T follicular helper cell (primary cell): ENCODE measurements at regions not wholly inside any gene's neighbourhood (a gene's known extent, or its start where the extent isn't known, plus 50 kb on each side); places are given as distances from the start of the nearest gene placed in this dataset.
A peak's percentile ranks its signal among the peaks of the same experiment; 100 is the strongest.
"Not testable (repeated sequence)": the region's sequence is repeated elsewhere in the genome, so short reads cannot be mapped to it uniquely, and the experiment has no call there.

Experiments used
- DNase-seq: peaks from one replicate; pipeline ENCODE4 v3.0.0-alpha.2; 2020; ENCODE audit warnings: low read depth

DNA sequence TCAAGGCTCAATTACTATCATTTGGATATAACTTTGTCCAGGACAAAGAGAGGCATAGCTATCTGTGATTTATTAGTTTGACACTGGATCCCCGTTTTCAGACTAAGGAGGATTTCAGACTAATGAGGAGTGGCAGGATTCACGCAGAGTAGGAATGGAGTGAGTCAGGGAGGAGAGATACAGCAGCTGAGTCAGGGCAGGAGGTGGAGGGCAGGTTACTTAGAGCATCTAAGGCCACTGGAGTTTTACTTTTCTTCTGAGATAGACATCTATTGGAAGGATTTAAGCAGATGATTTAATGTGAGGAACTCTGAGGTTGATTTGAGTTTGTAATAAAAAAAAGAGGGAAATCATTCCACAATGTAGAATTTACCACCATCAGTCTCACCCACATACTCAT is 110.6 kb downstream of the RPIA start:
- not testable (repeated sequence) for DNase-seq

DNA sequence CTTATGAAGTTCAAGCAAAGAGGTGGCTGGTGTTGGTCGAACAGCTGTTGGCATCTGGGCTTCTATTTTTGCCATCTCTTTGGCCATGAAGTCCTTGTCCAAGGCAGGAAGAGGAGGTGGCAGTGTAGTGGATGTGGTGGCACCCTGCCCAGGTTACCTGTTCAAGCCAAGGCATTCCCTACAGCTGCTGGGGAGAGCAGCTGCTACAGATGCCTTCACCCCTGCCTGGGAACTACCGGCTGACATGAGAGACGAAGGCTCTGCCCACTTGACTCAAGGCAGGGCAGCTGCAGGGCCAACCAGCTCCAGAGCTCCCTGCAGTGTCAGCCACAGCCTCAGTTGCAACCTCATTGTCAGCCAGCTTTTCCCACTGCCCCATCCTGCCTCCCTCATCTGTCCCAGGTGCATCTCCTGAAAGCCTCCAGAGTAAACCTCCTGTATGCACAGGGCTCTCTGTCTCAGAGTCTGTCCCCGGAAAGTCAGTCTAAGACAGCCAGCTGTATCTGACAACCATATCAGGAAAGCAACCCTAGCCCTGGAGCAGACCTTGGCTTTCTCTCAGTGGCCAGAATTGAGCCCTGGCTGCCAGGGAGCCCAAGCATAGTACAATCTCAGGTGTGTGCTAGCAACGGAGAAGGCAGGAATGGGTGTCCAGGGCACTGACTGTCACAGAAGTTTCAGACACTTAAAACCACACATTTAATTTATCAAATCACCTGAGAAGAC is 115.9 kb downstream of the RPIA start:
- no peak for DNase-seq

DNA sequence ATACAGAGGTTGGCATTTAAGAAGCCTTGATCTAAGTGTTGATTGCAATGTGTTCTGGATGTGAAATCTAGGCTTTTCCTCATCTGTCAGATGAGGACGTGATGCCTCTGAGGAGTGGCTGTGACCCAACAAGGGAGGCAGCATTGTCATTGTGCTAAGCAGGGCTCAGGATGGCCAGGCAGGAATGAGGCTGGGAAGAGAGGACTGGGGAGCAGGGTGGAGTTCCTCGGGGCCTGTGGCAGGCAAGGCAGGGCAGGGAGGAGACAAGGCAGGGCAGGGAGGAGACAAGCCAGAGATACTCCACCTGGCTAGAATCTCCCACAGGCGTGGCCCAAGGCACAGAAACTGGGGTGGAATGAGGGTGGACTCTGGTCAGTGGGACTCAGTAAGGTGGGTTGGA is 116.6 kb downstream of the RPIA start:
- no peak for DNase-seq

DNA sequence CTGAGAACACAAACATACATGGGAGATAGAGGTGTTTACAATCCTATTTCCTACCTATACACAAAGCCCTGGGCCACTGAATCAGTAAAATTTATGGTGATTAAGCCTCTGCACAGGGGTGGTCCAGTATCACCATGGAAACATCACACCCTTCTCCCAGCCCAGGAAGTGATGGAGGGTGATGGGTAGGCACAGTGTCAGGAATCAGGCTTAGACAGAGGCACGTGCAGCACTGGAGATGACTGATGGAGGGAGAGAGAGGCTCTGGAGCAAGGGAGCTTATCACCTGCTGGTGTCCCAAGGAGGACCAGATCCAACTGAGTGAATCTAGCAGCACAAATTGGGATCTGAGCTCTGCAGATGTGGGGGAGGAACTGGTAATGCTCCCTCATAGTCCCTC is 117.2 kb downstream of the RPIA start:
- no peak for DNase-seq

DNA sequence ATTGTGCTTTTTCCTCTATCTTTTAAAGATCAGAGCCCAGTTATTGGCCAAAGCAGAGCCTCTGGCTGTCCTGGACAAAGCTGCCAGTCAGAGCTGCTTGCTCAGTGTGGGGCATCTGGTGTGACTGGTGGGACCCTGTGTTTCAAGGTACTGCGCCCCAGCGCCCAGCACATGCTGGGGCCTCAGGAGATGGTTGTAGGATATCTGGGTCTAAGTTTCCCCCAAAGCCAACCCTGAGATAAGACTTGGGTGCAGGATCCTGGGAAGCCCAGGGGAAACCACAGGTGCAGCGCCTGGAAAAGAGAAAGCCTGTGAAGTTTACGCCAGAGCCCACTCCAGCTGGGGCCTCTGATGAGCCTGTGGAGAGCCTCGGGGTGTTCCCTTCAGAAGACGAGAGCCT is 117.7 kb downstream of the RPIA start:
- DNase-seq = no peak

DNA sequence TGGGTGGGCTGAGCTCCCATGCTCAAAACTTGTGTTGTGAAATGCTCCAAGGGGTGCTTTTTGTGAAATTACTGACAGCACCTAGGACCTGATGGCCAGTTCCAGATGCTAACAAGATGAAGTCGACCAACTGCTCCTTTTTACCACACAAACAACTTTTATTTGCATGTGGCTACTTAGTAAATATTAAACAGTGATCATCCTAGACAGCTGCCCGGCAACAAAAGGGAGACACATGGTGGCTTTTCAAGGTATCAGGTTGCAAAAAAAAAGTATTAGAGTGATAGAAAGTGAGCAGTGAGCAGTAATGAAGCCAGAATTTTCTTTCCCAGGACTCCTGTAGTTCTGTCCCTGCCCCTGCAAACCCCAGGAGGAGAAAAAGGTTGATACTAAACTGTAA is 118.5 kb downstream of the RPIA start:
- DNase-seq = no peak

DNA sequence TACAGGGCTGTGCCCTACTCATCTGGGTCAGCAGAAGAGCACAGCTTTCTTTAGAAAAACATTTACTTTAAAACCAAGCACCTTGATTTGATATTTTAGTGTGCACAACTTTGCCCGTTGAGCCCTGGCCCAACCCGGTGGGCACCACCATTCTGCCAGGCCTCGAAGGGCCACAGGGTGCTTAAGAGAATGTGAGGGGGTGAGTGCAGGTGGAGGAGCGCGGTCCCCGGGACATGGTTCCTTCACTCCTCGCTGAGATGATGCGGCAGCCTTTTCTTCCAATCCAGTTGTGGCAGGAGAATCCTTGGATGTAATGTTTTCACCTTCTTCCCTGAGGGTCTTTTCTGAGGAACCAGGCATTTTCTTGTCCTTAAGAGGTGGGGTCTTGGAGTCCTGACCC is 119.0 kb downstream of the RPIA start:
- no peak for DNase-seq

DNA sequence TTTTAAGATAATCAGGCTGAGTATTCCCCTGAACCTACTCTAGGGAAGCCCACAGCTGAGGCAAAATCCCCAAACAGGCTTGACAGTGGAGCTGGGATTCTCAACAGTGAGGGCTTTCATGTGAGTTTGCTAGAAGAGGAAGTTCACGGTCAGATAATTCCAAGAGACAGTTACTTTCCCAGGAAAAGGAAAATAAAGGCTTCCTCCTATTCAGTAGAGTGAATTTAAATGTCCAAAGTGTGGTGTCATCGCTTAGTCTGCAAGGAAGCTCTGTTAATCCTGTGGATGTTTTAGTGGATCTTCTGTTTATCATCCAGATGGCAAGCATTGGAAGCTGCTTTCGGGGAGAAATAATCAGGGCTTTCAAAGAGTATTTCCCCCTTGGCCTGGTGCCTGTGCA is 119.8 kb downstream of the RPIA start:
- DNase-seq = no peak

DNA sequence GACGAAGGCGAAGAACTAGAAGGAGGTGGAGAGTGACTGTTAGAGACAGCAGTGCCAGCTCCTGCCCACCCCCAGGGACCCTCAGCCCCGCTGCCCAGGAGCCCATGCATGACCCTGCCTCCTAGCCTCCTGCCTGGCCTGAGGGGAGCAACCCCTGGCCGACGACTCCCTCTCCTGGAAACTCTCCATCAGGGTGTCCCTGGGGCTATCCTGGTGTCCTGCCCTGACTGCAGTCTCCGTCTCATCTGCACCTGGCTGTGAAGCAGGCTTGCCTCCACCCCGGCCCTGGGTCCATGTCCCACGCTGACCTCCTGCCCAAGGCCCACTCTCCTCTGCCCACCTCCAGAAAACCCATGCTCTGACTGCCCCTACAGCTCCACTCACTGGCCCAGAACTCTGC is 120.2 kb downstream of the RPIA start:
- no peak for DNase-seq

DNA sequence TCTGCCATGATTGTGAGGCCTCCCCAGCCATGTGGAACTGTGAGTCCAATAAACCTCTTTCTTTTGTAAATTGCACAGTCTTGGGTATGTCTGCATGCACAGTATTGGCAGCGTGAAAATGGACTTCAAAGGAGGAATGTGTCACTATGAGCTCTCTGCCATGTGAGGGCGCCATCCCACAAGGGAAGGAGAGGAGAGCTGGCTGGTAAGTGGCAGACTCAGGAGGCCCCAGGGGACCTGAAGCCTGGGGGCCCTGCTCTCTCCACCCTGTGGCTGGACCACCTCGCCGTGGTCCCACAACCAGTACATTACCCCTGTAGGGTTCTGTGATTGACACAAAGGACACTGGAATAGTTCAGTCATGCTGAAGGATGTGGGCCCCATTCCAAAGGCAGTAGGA is 122.1 kb downstream of the RPIA start:
- DNase-seq = no peak

DNA sequence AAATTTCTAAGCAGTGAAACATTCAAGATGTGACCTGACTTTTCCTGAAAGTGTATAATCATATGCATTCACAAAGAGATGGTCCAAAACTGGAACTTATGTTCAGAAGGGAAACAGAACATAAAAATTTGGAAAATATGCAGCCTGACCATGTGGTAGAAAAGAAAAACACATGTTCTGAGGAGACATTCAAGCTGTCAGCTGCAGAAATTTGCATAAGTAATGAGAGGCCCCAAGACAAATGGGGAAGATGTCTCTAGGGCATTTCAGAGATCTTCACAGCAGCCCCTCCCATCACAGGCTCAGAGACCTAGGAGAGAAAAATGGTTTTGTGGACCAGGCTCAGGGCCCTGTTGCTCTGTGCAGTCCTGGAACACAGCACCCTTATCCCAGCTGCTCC is 123.8 kb downstream of the RPIA start:
- no peak for DNase-seq

DNA sequence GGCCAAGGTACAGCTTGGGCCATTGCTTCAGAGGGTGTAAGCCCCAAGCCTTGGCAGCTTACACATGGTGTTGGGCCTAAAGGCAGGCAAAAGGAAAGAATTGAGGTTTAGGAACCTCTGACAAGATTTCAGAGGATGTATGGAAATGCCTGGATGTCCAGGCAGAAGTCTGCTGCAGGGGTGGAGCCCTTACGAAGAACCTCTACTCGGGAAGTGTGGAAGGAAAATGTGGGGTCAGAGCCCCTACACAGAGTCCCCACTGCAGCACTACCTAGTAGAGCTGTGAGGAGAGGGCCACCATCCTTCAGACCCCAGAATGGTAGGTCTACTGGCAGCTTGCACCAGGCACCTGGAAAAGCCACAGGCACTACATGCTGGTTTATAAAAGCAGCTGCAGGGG is 124.2 kb downstream of the RPIA start:
- DNase-seq = no peak

DNA sequence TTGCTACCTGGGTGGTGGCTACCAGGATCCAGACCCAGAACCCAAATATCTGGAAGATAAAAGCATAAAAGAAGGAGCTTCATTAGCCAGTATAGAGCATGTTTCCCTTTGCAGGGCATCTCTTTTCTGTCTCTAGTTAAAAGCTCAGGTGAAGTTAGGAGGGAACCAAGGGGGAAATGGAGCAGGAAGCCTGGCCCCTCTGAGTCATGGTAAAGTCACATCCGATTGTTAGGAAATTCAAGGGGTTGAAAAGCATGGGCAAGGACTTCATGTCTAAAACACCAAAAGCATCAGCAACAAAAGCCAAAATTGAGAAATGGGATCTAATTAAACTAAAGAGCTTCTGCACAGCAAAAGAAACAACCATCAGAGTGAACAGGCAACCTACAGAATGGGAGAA is 126.9 kb downstream of the RPIA start:
- no peak for DNase-seq

DNA sequence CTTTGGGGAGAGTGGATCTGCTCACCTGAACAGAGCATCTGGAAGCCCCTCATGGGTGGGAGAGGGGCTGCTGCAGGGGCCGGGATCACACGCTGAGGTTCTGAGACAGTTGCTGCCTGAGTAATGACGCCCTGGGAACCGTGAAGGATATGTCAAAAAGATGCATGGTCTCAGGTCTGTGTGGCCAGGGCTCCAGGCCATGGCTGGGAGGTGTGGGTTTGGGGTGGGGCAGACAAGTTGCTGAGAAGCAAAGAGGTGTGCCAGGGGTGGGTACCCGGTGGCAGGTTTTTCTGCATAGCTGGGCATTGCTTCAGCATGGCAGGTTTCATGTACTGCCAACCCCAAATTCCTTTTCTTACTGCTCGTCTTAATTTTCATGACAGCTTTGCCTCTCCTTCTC is 133.5 kb downstream of the RPIA start:
- no peak for DNase-seq

DNA sequence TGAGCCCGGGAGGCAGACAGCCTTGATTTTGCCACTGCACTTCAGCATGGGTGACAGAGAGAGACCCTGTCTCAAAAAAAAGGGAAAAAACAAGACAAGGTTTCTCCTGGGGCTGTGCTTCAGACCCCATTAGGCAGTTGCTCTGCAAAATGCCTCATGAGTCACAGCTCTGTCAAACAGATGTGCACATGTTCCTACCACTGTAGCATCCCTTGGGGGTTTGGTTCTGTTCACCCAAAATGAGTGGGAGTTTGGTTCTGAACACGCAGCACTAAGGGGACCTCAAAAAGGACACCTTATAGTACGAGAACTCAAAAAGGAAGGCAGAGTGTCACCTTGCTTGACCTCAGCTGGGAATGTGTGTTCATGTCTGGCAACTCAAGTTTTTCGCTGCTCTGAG is 134.9 kb downstream of the RPIA start:
- no peak for DNase-seq

DNA sequence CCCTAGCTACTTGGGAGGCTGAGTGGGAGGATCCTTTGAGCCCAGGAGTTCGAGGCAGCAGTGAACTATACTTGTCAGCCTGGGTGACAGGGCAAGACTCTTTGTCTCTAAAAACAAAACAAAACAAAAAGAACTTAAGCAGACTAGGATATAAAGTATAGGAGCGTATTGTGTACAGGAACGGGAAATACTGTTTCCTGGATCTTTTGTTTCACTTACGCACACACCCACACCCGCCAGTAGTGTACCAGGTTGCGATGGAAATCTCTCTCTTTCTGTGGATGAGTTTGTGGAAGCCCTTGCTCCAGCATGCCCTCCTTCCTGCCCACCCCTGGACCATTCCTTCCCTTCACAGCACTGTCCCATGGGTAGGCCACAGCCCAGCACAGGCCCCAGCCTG is 136.3 kb downstream of the RPIA start:
- no peak for DNase-seq

DNA sequence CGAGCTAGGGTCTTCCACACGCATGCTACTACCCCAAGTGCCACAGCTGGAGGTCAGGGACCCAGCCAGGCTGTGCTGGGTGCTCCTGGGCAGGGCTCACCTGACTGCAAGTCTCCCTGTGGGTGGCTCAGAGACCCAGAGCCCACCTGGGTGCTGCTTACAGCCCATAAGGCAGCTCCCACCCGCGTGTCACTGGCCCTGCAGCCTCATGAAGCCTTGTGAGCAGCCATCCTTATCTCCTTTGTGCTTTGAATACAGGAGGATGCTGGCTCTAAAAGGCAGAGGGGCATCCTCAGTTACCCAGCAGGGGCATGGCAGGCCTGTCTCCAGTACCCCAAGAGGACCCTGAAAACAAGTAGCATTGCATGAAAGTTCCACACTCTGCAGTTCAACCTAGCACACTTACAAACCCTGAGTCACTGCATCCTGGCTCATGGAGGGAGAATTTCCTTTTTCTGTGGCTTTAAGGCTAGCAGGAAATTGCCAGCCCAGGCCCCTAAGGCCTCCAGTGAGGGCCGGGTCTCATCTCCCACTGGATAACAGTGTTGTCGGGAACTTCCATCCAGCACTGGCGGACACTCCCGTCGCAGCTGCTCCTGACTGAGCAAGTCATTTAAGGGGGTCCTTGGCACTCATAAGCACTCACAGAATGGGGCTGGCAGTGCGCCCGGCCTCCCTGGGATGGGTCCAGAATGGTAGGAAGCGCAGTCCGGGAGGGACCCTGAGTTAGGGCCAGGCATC is 137.1 kb downstream of the RPIA start:
- no peak for DNase-seq

DNA sequence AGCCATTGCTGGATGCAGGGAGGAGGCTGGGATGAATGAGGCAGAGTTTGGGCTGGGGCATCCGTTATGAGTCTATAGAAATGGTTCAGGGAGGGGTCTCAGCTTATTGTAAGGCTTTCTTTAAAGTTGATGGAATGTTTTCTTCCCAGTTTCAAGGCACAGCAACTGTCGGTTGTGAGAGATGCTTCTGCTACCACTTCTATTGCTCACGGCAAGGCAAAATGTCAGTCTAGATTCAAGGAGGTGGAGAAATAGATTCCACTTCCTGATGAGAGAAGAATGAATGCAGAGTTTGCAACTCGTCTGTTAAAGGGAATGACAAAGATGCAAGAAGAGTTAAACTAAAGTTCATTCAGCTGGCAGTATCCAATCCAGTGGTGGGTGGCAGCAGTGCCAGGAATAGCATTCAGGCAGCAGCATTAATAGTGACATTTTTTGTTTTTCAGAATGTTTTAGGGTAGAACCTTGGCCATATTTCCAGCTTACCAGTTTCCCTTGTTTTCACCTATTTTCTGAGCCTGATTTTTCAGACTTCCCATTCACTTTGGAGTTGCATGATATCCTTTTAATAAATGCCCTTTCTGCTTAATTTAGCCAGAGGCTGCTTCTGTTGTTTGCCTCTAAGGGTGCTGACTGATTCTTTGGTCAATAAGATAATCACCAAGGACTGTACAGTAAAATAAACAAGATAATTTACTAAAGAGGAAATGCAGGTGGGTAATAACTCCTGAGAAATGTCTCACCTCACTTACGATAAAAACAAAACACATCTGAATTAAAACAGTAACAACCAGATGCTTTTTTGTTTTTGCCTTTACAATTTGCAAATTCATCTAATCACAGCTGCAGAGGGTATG is 138.4 kb downstream of the RPIA start:
- no peak for DNase-seq

DNA sequence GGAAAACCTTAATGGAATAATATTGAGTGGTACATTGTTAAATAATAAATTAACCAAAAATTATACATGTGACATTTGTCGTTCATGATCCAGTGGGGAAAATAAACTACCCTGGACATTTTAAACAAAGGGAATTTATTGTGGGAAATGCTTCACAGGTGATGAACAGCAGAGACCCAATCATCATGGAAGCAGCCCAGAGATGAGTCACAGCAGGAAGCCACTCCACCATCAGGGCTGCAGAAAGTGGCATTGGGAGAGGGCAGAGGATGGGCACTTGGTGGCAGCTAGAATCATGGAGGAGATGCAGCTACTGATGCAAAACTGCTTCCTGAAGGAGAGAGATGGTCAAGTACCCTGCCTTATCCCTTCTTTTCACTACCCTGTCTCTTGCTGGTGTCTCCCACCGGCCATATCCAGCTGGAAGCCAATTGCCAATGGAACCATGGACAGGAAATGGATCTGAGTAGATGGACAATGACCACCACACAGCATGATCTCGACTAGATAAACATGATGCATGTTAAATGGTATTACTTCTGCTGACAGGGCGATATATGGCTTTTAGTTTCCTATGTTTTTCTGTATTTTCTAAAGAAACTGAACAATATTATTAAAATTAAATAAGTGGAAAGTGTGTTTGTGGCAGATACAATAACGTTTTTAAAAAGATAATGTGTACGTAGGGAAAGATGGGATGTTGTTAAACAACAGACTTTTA is 139.8 kb downstream of the RPIA start:
- no peak for DNase-seq

DNA sequence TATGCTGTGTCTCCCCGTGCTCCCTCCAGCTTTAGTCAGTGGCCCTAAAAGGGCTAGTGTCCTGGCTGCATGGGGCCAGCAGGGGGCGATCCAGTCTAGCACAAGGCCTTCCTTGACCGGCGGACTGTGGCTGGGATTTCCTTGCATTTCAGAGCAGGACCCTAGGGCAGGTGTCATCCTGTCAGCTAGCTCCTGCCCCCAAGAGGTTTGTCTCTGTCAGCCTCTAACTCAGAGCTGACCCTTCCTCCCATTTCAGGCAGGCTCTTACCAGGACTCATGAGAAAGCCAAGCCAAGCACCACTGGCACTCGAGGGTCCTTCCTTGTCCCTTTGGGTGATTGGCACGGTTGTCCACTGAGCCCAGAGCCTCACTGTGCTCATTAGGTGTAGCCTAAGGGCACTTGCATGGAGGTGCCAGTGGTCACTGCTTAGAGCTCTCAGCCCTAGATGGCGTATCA is 140.3 kb downstream of the RPIA start:
- peak; percentile 1 for DNase-seq

DNA sequence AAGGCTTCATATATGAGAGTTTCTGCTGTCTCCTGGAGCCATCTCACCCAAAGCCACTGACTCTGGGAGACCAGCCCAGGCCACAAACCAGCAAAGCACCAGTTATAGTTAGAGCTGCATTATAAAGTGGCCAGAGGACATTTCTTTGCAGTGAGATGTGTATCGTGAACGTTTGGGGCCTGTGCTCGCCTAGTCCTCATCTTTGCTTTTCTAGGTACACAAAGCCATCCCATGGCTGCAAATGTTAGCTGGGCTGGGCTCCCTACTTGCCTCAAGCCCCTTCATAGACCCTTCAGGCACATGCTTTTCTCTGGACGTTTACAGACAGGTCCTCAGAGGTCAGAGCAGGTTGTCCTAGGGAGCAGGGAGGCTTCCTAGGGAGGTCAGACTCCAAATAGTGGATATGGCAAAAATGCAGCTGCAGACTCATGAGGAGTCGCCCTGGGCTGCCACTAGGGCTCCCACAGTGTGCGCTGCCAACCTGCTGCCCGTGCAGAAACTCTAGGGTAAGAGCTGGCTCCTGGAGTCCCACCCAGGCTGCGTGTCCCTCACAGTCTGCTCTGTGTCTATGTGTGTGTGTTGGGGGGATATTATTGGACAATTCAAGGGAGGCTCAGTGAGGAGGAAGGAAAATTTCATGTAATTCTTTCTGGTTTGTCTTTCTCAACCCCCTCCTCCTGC is 141.0 kb downstream of the RPIA start:
- no peak for DNase-seq

DNA sequence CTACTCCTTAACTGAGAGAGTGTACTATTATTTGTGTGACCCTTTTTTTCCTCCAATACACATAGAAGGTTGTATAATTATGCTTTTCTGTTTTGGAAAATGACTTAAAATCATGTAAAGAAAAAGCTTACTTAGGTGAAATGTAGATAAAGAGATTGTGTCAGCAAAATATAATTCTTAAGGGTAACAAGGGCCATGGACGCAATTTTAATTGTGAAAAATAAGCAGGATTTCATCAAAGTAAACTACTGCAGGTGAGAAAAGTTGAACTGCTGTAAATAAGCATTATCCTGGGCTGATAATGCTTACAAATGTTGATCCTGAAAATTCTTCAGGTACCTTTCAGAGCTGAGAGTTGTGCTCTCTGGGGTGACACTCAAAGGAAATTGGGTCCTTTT is 141.5 kb downstream of the RPIA start:
- DNase-seq = no peak
